GM12878 (cell line): ENCODE measurements at regions not wholly inside any gene's neighbourhood (a gene's known extent, or its start where the extent isn't known, plus 50 kb on each side); places are given as distances from the start of the nearest gene placed in this dataset.

Source experiments
- ATAC-seq: fragments of 200-7000 bp; cut with Tn5 transposase; 3 replicates; pipeline ENCODE4 v1.9.1; 2020; ENCODE audit warnings: mild to moderate bottlenecking, moderate library complexity
- BruUV-seq: library from RNA; stranded (reverse); fragments of 400-500 nt; replicated peaks from 2 replicates; lab custom pipeline; 2021; lab: Mats Ljungman, UMichigan
- CTCF ChIA-PET: fragments of 300-600 bp; sonication (Branson Sonifier 250); formaldehyde crosslinking; extraction: SDS; loops from one replicate; lab custom pipeline; 2021; ENCODE audit warnings: inconsistent platforms; lab: Yijun Ruan, JAX
- POLR2A ChIA-PET: fragments of 350-600 bp; formaldehyde crosslinking; extraction: SDS; loops from one replicate; lab custom pipeline; 2021; ENCODE audit warnings: inconsistent platforms; lab: Charles Lee
- RAD21 ChIA-PET: fragments of 300-600 bp; sonication (Branson Sonifier 250); formaldehyde crosslinking; loops from one replicate; lab custom pipeline; 2023; ENCODE audit warnings: antibody characterized with exemption; ENCODE audit not compliant: unreplicated experiment; lab: Charles Lee
- SMC1A ChIA-PET: fragments of 300-600 bp; sonication (Branson Sonifier 250); formaldehyde crosslinking; loops from one replicate; lab custom pipeline; 2023; ENCODE audit not compliant: unreplicated experiment, uncharacterized antibody; lab: Charles Lee
- DNase-seq: peaks from one replicate; pipeline ENCODE4 v3.0.0-alpha.2; 2011; ENCODE audit warnings: low read depth, low spot score
- FAIRE-seq: peaks from 3 replicates; lab custom pipeline; 2011; peaks lifted over from hg19 to GRCh38; lab: Jason Lieb, UNC
- H2AFZ ChIP-seq: 2 replicates; pipeline ENCODE4 v1.6.0; 2011; ENCODE audit warnings: low read depth, low read length, control low read depth; ENCODE audit not compliant: control insufficient read depth
- H3K27ac ChIP-seq: 2 replicates; pipeline ENCODE4 v1.5.1; 2011; ENCODE audit warnings: control low read depth; ENCODE audit not compliant: control insufficient read depth, insufficient read depth
- H3K27me3 ChIP-seq, 2 experiments: replicated peaks in 1 of 2; 2 replicates each; pipeline versions ENCODE4 v1.6.0 to v1.6.1; 2011; ENCODE audit warnings: low read length in 1 of 2; ENCODE audit not compliant: control insufficient read depth in 2 of 2, insufficient read depth in 2 of 2
- H3K36me3 ChIP-seq, 2 experiments: 2 replicates each; pipeline ENCODE4 v1.5.1; 2011; ENCODE audit warnings: low read length in 1 of 2; ENCODE audit not compliant: control insufficient read depth in 2 of 2, insufficient read depth in 2 of 2
- H3K4me1 ChIP-seq: 2 replicates; pipeline ENCODE4 v1.6.1; 2011; ENCODE audit warnings: mild to moderate bottlenecking, low read length, moderate library complexity, mixed read lengths; ENCODE audit not compliant: control insufficient read depth, insufficient read depth
- H3K4me2 ChIP-seq: 2 replicates; pipeline ENCODE4 v1.6.0; 2011; ENCODE audit warnings: control low read depth; ENCODE audit not compliant: control insufficient read depth, insufficient read depth
- H3K4me3 ChIP-seq: fragments of 200-600 bp; sonication (generic); 2 replicates; pipeline ENCODE4 v1.5.1; 2016
- H3K79me2 ChIP-seq: 2 replicates; pipeline ENCODE4 v1.6.0; 2011; ENCODE audit warnings: low read length; ENCODE audit not compliant: control insufficient read depth, insufficient read depth
- H3K9ac ChIP-seq: 2 replicates; pipeline ENCODE4 v1.8.0; 2011; ENCODE audit warnings: low read length, control low read depth, mixed read lengths; ENCODE audit not compliant: control insufficient read depth, insufficient read depth
- H3K9me3 ChIP-seq: replicated peaks from 3 replicates; pipeline ENCODE4 v1.5.1; 2011; ENCODE audit warnings: mild to moderate bottlenecking, low read length; ENCODE audit not compliant: control insufficient read depth, insufficient read depth
- H4K20me1 ChIP-seq: 2 replicates; pipeline ENCODE4 v1.6.0; 2011; ENCODE audit not compliant: control insufficient read depth, insufficient read depth
- BACH1 ChIP-seq: fragments of 450-650 bp; IDR thresholded peaks from 2 replicates; pipeline ENCODE4 v1.6.1; 2017; ENCODE audit warnings: mild to moderate bottlenecking, borderline replicate concordance
- CHD4 ChIP-seq: fragments of 200-600 bp; sonication (generic); IDR thresholded peaks from 2 replicates; pipeline ENCODE4 v1.6.1; 2016; ENCODE audit warnings: mild to moderate bottlenecking
- FOS ChIP-seq: IDR thresholded peaks from 3 replicates; pipeline ENCODE4 v1.6.1; 2011; ENCODE audit warnings: borderline replicate concordance; ENCODE audit not compliant: insufficient read length; ENCODE audit errors: extremely low read depth
- HDAC2 ChIP-seq: fragments of 200-600 bp; sonication (generic); IDR thresholded peaks from 2 replicates; pipeline ENCODE4 v1.6.1; 2017
- HDGF ChIP-seq: fragments of 450-650 bp; IDR thresholded peaks from 2 replicates; pipeline ENCODE4 v1.6.1; 2016; ENCODE audit warnings: antibody characterized with exemption
- ZZZ3 ChIP-seq: IDR thresholded peaks from 2 replicates; pipeline ENCODE4 v1.6.1; 2011; ENCODE audit warnings: low read depth; ENCODE audit not compliant: control insufficient read depth, insufficient read length
- WGBS: methylation state at CpG from one replicate; pipeline ENCODE4 v1.1.6; 2016; ENCODE audit warnings: low lambda C conversion rate; ENCODE audit not compliant: insufficient replicate concordance, insufficient coverage; ENCODE audit errors: missing lambda C conversion rate; 5-methylcytosine and 5-hydroxymethylcytosine counted together
- in situ Hi-C: fragments of 300-500 bp; cut with MboI; formaldehyde crosslinking; loops from 9 replicates; pipeline ENCODE4 v1.14.3; 2018; ENCODE audit warnings: mixed read lengths
- intact Hi-C: fragments of 100-400 bp; cut with micrococcal nuclease; formaldehyde crosslinking; loops from one replicate; pipeline ENCODE4 v1.14.2; 2022; ENCODE audit not compliant: unreplicated experiment
- TF ChIP-seq, protein P1 (sequence below): fragments of 450-650 bp; IDR thresholded peaks from 2 replicates; pipeline ENCODE4 v1.6.1; 2017; ENCODE audit warnings: borderline replicate concordance
- TF ChIP-seq, protein P2 (sequence below): IDR thresholded peaks from 2 replicates; pipeline ENCODE4 v1.6.1; 2012; ENCODE audit warnings: low read depth, low read length, improper control_type of control experiment

DNA sequence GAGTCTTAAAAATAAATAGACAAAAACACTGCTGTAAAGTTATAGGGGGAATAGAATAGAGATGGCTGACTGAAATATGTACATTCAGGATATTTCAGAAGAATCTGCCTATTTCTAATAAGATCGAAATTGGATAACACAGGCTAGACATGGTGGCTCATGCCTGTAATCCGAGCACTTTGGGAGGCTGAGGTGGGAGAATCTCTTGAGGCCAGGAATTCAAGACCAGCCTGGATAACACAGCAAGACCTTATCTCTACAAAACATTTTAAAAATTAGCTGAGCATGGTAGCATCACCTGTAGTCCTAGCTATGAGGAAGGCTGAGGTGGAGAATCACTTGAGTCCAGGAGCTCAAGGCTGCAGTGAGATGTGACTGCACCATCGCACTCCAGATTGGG is 146.6 kb upstream of the CCDC150 start:
- H3K27me3 ChIP-seq = peaks cover 0 to 4% of the 10 kb centered on the region in 2 experiments; a peak in 2 of 4 replicates
- no peak for TF ChIP-seq FOS
- TF ChIP-seq, protein P1, sequence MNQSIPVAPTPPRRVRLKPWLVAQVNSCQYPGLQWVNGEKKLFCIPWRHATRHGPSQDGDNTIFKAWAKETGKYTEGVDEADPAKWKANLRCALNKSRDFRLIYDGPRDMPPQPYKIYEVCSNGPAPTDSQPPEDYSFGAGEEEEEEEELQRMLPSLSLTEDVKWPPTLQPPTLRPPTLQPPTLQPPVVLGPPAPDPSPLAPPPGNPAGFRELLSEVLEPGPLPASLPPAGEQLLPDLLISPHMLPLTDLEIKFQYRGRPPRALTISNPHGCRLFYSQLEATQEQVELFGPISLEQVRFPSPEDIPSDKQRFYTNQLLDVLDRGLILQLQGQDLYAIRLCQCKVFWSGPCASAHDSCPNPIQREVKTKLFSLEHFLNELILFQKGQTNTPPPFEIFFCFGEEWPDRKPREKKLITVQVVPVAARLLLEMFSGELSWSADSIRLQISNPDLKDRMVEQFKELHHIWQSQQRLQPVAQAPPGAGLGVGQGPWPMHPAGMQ = no peak
- TF ChIP-seq BACH1 = no peak
- TF ChIP-seq ZZZ3 = no peak
- TF ChIP-seq HDAC2 = no peak
- no peak for TF ChIP-seq CHD4
- TF ChIP-seq, protein P2, sequence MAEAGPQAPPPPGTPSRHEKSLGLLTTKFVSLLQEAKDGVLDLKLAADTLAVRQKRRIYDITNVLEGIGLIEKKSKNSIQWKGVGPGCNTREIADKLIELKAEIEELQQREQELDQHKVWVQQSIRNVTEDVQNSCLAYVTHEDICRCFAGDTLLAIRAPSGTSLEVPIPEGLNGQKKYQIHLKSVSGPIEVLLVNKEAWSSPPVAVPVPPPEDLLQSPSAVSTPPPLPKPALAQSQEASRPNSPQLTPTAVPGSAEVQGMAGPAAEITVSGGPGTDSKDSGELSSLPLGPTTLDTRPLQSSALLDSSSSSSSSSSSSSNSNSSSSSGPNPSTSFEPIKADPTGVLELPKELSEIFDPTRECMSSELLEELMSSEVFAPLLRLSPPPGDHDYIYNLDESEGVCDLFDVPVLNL = no peak
- TF ChIP-seq HDGF = no peak
- peaks cover 2% of the 10 kb centered on the region; the same call in 1 of the 3 replicates for H3K9me3 ChIP-seq
- FAIRE-seq = no peak
- CTCF ChIA-PET = interaction anchor here (0.7 kb wide), 1 partner anchor 27 kb away, joined by 3 read pairs; no protein-coding TSS in a partner anchor
- POLR2A ChIA-PET = no interaction called here
- no peak overlapping the region for H3K4me3 ChIP-seq
- RAD21 ChIA-PET = no interaction called here
- in situ Hi-C loops (no loop called here), intact Hi-C loops (no loop called here)
- no peaks in the 10 kb centered on the region for H4K20me1 ChIP-seq
- H3K27ac ChIP-seq = no peak overlapping the region
- ATAC-seq = no peak
- no TSS peak for BruUV-seq
- 24% methylated on average over 3 of the region's 3 CpGs for WGBS
- no peaks in the 10 kb centered on the region for H3K36me3 ChIP-seq
- DNase-seq = no peak
- no peaks in the 10 kb centered on the region for H3K79me2 ChIP-seq
- no peaks in the 10 kb centered on the region for H3K4me1 ChIP-seq
- no peak overlapping the region for H2AFZ ChIP-seq
- H3K9ac ChIP-seq = no peak overlapping the region
- SMC1A ChIA-PET = no interaction called here
- no peak overlapping the region for H3K4me2 ChIP-seq
